Right kidney (tissue), 1 donor: ENCODE measurements at regions not wholly inside any gene's neighbourhood (a gene's known extent, or its start where the extent isn't known, plus 50 kb on each side); places are given as distances from the start of the nearest gene placed in this dataset.
"Not testable (repeated sequence)": the region's sequence is repeated elsewhere in the genome, so short reads cannot be mapped to it uniquely, and the experiment has no call there.

Source experiments
- DNase-seq: peaks from one replicate; pipeline ENCODE4 v3.0.0-alpha.2; 2016

DNA sequence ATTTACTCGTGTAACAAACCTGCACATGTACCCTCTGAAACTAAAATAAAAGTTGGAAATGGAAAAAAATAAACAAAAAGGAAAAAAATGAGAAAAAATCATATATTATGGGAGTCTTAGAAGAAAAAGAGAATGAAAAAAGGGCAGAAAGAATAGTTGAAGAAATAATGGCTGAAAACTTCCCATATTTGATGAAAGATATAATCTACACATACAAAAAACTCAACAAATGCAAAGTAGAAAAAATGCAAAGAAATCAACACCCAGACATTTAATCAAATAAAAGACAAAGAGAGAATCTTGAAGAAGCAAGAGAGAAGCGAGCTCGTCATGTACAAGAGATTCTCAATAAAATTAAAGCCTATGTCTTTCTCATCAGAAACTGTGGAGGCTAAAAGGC, 73.8 kb downstream of the SLC25A46 start:
- DNase-seq: no peak

DNA sequence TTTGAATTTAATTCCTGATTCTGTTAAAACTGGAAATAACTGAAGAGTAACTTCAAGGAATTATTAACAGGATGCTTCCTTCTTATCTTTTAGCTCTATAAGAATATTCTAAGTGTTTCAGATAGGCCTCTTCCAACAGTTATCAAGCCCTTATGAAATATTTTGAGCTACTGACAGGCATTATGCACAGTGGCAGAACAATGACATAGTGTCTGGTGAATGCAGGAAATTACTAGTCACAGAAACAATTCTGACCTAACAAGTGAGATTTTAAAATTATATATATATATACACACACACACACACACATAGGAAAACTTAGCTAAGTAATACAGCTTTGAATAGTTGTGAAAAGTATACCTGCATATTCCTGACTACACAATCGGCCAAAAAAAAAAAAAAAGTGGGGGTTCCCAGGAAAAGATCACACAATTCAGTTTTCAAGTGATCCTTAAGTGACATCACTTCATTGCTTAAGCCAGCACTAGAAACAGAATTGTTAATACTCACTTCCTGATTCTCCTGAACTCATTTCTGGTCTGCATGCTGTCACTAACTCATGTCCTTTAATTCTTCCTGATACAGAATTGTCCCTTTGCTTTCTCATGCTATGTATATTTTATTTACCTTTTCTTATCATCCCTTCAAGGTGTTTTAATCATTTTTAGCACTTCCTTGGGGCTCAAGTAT, 77.3 kb downstream of the SLC25A46 start:
- no peak for DNase-seq

DNA sequence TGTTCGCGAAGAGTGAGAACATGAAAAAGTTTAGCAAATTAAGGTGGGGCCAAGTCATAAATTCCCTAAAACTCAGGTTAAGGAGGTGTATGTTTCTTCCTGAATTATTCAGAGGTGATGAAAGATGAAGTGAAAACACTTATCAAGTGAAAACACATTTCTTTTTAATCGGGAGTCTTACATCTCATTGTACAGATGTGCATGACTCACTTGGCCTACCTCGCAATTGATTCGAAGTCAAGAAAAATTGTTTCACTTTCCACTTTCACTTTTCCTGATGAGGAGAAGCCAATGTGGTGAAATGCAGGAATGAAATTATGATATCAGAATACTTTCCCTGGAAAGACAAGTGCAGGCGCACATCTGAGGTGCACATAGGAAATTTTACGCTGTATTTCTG, 78.7 kb downstream of the SLC25A46 start:
- no peak for DNase-seq

DNA sequence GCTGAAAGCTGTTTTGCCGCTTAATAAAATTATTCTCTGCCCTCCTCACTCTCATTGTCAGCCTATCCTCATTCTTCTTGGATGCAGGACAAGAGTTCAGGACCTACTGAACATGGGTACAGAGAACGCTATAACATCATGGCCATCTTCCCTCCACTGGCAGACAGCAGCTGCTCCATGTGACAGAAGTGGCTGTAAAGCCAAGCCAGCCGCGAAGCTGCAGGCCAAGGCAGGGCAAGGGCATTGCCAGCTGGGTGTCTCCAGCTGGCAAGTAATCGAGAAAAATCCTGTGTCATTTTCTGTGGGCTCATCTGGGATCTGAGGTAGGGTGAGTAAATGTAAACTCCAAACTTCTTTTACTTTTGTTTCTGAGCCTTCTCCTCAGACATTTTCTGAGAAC, 84.8 kb downstream of the SLC25A46 start:
- no peak for DNase-seq

DNA sequence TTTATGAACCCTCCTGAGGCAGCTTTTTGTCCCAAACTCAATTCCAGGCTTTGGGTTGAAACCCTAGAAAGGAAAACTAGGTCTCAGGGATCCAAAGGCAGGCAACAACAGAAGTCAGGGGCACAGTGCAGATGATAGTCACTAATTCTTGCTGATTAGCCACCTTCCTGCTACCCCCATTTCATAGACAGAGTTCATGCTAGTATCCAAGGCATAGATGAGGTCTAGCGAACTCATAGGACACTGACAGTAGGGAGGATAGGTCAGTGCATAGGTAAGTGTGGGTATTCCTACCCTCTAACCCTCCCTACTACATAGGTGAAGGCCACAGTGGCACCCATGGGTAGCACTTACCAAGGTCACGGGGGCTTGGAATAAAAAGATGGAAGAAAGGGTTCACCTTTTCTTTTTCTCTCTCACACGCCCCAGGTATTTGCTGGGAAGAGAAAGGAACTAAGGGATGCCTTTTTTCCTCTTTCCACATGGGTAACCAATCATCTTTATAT, 86.2 kb downstream of the SLC25A46 start:
- no peak for DNase-seq

DNA sequence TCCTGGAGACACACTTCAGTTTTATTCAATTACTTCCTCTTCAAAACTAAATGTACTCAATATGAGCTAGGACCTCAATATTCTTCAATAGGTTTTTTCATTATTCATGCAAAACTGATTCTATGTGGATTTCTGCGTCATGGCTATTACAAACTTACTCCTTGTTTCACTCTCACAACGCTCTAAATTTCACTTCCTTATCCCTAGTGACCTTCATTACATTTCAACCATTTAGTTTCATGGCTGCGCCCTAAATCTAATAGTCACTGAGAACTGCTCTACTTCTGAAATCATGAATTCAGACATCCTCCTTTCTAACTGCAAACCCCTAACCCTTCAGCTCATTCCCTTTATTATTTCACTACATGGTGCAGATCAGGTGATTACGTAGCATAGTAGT, 93.9 kb downstream of the SLC25A46 start:
- no peak for DNase-seq

DNA sequence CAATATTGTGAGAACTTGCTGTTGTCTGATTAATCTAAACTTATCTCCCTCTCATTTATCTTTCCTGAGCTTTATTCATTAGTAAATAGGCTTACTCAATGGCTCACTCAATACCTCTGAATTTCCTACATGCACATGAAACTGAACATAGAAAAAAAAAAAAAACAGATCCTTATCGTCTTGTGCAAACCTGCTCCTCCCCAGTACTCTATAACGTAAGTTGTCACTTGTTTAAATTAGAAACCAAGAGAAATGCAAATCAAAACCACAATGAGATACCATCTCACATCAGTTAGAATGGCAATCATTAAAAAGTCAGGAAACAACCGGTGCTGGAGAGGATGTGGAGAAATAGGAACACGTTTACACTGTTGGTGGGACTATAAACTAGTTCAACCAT, 96.1 kb downstream of the SLC25A46 start:
- not testable (repeated sequence) for DNase-seq

DNA sequence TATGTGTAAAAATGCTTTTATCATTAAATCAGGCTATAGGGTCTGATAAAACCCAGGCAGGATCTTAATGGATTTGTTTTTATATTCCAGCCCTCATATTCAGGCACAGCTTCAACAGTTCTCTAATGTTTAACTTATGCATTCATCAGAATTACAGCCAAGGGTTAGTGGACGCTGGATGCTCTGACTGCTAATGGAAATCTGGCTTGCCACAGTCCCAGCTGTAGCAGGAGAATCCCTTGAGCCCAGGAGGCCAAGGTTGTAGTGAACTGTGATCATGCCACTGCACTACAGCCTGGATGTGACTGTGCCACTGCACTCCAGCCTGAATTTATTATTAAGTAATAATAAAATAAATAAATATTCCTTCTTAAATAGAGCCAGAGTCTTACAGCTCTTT, 98.0 kb downstream of the SLC25A46 start:
- no peak for DNase-seq

DNA sequence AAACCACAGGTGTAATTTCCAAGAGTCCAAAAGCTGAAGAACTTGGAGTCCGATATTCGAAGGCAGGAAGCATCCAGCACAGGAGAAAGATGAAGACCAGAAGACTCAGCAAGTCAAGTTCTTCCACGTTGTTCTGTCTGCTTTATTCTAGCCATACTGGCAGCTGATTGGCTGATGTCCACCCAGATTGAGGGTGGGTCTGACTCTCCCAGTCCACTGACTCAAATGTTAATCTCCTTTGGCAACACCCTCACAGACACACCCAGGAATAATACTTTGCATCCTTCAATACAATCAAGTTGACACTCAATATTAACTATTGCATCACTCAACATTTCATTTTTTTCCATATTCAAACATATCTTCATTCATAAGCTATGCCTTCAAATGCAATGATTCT, 99.5 kb downstream of the SLC25A46 start:
- not testable (repeated sequence) for DNase-seq

DNA sequence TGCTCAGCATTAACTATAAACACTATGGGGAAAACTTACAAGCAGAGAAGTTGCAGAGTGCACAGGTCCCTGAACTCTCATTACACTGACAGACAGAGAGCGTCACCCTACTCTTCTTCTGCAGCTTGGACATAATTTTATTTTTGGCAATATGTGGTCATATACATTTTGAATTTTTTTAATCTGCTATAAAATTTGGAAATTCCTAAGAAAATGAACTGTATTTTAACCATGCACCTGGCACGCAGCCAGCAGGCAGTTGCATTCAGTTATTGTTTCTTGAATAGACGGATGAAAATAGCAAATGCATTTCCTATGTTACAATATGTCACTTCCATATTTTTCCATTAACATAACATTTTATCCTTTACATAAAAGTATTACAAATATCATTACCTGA, 100.2 kb downstream of the SLC25A46 start:
- DNase-seq: peak; percentile 4

DNA sequence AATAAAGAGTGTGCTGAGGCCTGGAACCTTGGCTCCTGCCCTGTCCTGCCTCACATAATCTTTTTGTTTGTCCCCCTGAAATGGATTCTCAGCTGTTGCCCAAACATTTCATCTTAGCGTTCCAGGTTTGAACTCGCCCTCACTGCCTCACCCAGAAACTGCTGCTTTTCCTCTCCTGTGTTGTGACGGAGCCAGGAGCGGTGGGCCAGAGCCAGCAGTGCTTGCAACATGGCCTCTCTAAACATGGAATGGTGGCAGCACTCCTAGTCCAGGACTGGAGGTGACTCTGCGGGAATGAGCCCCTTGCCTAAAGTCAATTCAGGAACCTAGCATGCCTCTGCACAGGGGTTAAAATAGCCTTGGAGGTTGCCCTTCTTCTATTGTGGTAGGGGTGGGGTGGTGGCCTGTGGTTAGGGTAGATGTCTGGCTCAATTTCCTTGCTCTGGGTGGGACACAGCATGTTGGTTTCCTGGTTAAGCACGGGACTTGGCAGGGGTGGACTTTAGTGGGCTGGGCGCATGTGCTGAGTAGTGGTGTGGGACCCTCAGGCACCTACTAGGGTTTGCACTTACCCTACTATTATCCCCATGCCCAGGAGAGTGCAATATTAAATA, 101.6 kb downstream of the SLC25A46 start:
- DNase-seq: no peak

DNA sequence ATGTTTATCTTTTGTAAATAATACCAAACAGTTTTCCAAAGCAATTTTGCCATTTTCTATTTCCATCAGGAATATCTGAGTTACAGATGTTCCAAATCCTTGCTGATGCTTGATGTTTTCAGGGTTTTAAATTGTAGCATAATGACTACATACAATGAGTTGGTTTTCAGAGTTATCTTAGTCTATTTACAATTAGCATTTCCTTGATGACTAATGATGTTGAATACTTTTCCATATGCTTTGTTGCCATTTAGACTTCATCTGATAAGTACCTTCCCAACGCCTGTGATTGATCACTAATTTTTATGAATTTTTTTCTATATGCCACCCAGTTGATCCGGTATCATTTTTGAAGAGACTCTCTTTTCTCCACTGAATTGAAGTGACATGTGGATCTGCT, 102.3 kb downstream of the SLC25A46 start:
- no peak for DNase-seq

DNA sequence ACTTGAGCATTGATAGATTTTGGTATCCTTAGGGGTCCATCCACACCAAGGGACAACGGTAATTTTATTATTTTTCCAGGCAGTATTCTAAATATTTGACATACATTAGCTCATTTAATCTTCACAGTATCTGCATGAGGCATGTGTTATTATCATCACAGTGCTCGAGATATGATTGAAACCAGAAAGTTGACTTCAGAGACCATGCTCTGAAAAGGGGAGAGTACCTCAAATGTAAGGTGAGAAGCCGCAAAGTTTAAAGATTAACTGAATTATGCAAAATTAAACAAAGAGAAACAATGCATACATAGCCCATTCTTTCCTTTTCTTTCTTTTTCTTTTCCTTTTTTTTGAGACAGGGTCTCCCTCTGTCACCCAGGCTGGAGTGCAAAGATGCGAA, 104.1 kb downstream of the SLC25A46 start:
- no peak for DNase-seq

DNA sequence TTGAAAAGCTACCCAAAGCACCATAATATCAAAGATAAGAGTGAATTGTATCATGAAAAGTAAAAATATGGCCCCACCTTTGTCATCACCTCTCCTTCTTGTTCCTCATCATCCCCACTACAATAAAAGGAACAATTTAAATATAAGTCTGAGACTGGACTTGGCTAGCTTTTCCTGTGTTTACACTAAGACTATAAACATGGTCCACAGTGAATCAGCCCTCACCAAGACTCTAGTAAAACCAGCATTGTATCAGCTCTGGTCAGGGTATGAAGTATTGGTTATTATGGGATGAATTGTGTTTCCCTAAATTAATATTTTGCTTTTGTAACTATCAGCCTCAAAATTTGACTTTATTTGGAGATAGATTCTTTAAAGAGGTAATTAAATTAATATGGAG, 105.4 kb downstream of the SLC25A46 start:
- DNase-seq: no peak

DNA sequence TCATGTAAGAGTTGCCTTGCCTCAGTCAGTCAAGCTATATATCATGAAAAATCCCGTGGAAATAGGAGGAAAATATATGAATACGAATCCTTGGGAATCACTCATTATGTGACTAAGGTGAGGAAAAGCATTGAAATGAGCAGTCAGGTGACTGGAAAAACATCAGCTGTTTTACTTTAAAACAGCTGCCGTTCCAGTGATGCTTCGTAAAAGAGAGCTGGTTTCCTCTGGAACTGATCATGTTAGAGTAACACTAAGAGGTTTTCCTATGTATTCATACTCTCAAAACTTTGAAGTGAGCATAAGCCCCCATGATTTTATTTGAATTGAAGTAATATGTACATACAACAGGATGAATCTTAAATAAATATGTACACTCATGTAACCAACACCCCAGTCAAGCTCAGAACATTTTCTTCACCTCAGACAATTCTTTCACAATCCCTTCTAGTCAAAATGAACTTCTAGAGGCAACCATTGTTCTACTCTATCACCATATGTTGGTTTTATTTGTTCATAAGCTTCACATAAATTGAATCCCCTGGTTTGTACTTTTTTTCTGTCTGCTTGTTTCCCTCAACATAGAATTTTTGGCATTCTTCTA, 107.7 kb downstream of the SLC25A46 start:
- DNase-seq: no peak

DNA sequence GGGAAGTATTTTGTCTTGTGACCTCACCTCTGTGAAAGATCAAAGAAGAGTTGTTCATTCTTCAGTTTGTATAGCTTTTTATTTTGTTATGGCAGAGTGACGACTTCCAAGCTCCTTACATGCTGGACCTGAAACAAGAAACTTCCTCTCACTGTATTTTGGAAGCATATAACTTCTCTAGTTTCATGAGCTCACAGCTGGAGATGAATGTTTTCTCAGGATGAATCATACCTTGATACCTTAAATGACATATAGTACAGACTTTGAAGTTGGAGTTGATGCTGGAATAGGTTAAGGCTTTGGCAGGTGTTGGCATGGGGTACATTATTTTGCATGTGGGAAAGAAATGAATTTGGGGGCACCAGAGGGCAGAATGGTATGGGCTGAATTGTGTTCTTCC, 112.5 kb downstream of the SLC25A46 start:
- no peak for DNase-seq

DNA sequence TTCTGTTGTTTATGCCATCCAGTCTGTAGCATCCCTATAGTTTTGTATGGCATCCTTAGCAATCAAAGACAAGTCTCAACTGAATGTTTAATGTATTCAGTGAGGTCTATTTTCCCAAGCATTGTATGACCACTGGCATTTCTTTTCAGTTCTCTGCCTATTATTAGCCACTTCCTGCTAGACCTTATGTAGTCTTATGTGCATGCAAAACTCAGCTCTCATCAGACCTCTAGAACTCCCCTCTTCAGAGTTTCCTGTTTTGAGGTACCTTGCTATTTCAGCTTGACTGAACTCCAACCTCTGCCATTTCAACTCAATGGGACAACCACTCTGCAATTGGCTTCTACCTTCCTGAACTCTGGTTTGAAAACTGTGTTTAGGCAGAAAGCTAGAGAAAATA, 113.2 kb downstream of the SLC25A46 start:
- DNase-seq: no peak

DNA sequence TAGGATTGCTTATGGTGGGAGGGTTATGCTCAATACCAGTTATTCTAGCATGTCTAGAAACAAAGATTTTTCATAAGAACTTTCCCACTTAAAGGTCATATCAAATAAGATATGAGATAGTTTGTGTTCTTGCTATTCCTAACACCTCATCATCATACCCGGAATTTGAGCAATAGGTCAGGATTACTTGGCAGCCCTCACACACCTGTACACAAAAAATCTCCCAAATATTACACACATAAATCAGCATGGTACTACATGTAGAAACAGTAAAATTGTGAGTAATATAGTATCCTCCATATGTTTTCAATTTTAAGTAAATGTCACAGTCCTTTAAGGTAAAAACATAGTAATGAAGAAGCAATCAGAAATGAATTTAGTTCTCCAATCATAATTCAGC, 113.7 kb downstream of the SLC25A46 start:
- no peak for DNase-seq

DNA sequence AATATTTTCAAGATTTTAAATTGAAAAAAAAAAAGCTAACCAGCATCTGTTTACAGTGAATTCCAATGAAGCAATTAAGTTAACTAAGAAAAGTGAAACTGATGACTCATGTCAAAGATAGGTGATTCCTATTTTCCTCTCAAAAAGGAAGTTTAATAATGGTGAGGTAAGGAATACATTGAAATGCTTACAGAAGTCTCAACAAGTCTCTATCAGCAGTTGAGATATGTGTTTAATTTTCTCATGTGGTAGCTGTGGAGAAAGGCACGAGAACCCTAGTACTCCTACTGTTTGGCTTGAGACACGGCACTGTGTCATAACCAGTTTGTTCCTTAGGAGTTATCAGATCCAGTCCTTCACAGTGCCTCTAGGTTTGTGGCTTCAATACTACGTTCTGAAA, 114.5 kb downstream of the SLC25A46 start:
- no peak for DNase-seq

DNA sequence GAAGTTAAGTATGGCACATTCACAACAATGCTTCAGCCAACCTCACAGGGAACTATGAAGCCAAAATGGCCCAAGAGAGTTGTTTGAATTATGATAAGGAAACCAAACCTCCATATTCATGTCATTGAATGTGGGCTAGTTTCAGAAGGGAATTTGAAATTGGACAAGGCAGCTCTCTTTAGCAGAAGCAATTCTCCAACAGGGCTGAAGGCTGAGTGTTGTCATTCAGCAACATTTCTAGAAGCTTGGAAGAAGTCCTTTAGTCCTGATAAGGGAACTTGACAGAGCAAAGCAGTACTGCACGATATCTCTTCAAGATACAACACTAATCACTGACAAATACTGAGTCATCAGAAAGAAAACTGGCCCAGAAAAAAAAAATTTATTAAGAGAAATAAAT, 115.4 kb downstream of the SLC25A46 start:
- DNase-seq: no peak

DNA sequence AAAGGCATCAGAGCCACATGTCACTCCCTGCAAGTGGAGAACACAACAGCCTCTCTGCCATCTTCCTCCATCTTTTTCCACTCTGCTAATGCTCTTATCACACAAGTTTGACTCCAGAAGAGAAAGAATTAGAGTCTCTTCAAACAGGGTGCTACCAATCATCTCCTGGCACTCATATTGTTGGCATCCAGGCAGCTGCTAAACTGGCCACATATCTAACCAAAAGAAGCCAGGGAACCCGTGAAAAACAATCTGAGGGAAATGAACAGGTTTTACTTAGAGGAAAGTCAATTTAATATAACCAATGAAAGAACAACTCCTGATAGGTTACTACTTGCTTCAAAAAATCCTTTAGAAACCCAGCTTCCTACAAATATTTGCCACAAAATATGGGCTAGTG, 117.2 kb downstream of the SLC25A46 start:
- DNase-seq: no peak

DNA sequence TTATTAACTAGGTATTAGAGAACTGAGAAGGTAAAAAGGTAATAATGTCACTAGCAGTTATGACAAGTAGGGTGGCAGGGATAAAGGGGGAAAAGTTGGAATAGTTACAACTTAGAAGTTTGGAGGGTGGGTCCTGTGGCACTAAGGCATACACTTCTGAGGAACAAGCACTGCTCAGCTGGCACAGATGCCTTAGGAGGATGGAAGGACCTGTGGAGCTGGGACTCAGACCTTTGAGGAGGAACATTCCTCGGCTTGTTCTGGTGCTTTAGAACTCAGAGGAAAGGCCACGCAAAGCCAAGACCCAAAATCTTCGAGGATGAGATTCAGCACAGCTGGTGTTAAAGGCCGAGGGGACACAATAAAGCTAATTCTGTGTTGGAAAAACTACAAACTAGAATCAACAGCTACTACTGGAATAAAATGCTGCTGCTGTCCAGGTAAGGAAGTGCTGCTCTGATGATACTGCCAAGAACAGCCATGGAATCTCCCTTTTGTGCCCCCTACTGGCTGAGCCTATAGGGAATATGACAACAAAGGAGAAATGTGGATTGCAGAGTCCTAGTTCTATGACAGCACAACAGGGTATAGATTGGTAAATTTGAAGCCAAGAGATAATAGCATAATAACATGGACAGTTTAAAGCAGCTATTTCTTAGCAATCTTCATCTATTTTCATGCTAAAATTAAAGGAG, 126.7 kb downstream of the SLC25A46 start:
- DNase-seq: no peak

DNA sequence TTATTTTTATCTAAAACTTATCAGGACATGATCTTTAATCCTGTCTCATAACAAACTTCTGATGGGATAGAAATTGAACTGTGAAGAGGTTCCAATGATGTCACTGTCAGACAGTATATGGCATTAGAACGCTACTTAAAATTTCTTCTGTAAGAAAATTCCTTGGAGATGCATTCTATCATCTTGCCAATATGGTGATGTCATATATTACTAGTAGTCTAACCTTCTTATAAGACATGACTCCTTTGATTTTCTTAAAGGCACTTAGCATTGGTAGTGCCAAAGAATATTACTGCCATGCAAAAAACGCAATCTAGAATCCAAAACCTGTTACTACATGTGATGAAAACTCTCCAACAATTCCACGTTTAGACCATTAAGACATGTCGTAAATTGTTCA, 131.1 kb downstream of the SLC25A46 start:
- DNase-seq: no peak
